NOMO-1 treated with dmso at 0.1 percent for 144 hours (cell line): ENCODE measurements at regions not wholly inside any gene's neighbourhood (a gene's known extent, or its start where the extent isn't known, plus 50 kb on each side); places are given as distances from the start of the nearest gene placed in this dataset.
"Not testable (repeated sequence)": the region's sequence is repeated elsewhere in the genome, so short reads cannot be mapped to it uniquely, and the experiment has no call there.

Experiments used
- DNase-seq: peaks from one replicate; lab custom pipeline; 2025; ENCODE audit not compliant: unreplicated experiment; lab: John Stamatoyannopoulos, UW

- DNase-seq, result no peak
Measured at GRCh38 chr4:145298885-145299284, 118.5 kb upstream of the OTUD4 start.

- DNase-seq, result no peak
Measured at GRCh38 chr4:145297556-145297955, 117.2 kb upstream of the OTUD4 start.

- DNase-seq, result no peak
Measured at GRCh38 chr4:145295547-145295946, 115.2 kb upstream of the OTUD4 start.

- no peak for DNase-seq
Measured at GRCh38 chr4:145295122-145295521, 114.7 kb upstream of the OTUD4 start.

- DNase-seq, result no peak
Measured at GRCh38 chr4:145293658-145294057, 113.3 kb upstream of the OTUD4 start.

GRCh38 chr4:145290955-145291354 lies 110.6 kb upstream of the OTUD4 start:
- no peak for DNase-seq

- DNase-seq, result no peak
Measured at GRCh38 chr4:145289403-145290076, 109.2 kb upstream of the OTUD4 start.

- no peak for DNase-seq
Measured at GRCh38 chr4:145287351-145287750, 107.0 kb upstream of the OTUD4 start.

- DNase-seq, result no peak
Measured at GRCh38 chr4:145285928-145286327, 105.5 kb upstream of the OTUD4 start.

- DNase-seq, result no peak
Measured at GRCh38 chr4:145283909-145284308, 103.5 kb upstream of the OTUD4 start.

- DNase-seq, result no peak
Measured at GRCh38 chr4:145281951-145282350, 101.6 kb upstream of the OTUD4 start.

- no peak for DNase-seq
Measured at GRCh38 chr4:145281224-145281623, 100.8 kb upstream of the OTUD4 start.

- DNase-seq, result no peak
Measured at GRCh38 chr4:145280541-145280940, 100.2 kb upstream of the OTUD4 start.

GRCh38 chr4:145279122-145279960 lies 99.0 kb upstream of the OTUD4 start:
- no peak for DNase-seq

- DNase-seq, result no peak
Measured at GRCh38 chr4:145278341-145279121, 98.1 kb upstream of the OTUD4 start.

GRCh38 chr4:145277011-145277410 lies 96.6 kb upstream of the OTUD4 start:
- no peak for DNase-seq

- no peak for DNase-seq
Measured at GRCh38 chr4:145276050-145276449, 95.7 kb upstream of the OTUD4 start.

- DNase-seq, result no peak
Measured at GRCh38 chr4:145271194-145271593, 90.8 kb upstream of the OTUD4 start.

GRCh38 chr4:145266881-145267280 lies 86.5 kb upstream of the OTUD4 start:
- DNase-seq, result no peak

GRCh38 chr4:145260091-145260490 lies 79.7 kb upstream of the OTUD4 start:
- DNase-seq, result no peak

GRCh38 chr4:145255311-145255710 lies 74.9 kb upstream of the OTUD4 start:
- DNase-seq, result not testable (repeated sequence)

GRCh38 chr4:145252190-145252589 lies 71.8 kb upstream of the OTUD4 start:
- no peak for DNase-seq
